ENCODE measurements at regions not wholly inside any gene's neighbourhood (a gene's known extent, or its start where the extent isn't known, plus 50 kb on each side); places are given as distances from the start of the nearest gene placed in this dataset.

DNA sequence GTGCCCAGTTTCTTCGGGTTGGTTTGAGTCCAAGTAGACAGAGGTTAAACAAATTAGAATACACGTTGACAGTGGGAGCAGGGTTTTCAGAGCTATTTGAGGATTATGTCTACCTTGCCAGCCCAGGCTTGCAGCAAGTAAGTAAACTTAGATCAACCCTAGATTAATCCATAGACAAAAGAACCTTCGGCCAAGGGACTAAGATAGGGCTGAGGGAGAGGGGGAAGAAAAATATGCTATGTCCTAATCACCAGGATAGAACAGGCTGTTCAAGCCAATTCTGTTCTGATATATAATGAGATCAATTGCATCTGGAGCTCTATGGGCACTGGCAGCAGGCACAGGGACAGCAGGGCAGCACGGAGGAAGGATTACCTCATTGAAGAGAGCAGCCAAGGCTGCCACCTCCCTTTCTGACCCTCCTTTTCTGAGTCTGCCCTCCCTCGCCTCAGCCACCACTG, 377.7 kb downstream of the PIK3R1 start:
- no peaks in the 10 kb centered on the region; the same call in 1 of the 2 replicates for H3K27me3 ChIP-seq (ENCODE audit: control insufficient read depth, insufficient read depth, low read length)
- no peaks in the 10 kb centered on the region for H3K9me3 ChIP-seq (ENCODE audit: control insufficient read depth, insufficient read depth, low read depth, low read length)
- DNase-seq (ENCODE audit: low read depth, low spot score) (no peak), ATAC-seq (no peak)
- H3K36me3 ChIP-seq (ENCODE audit: control insufficient read depth, insufficient read depth, low read length) = no peaks in the 10 kb centered on the region
- POLR2A ChIA-PET = no interaction called here
- CTCF ChIA-PET = interaction anchor here (0.6 kb wide), 1 partner anchor 306 kb away, joined by 3 read pairs; no protein-coding TSS in a partner anchor
- BruUV-seq (replicated peaks) = no TSS peak
- in situ Hi-C loops (cut with HindIII; ENCODE audit: low pct_unique_long_range_greater_than_20kb, low sequenced_read_pairs) (no loop called here), intact Hi-C loops (cut with micrococcal nuclease; ENCODE audit: unreplicated experiment) (no loop called here)
- no peak overlapping the region for H3K4me3 ChIP-seq (ENCODE audit: low read depth in 2 of 2, low read length in 2 of 2)
- TF ChIP-seq POLR2AphosphoS5 (IDR thresholded peaks at IDR 0.05; ENCODE audit: low read depth, low read length) = no peak
- TF ChIP-seq, protein P1, sequence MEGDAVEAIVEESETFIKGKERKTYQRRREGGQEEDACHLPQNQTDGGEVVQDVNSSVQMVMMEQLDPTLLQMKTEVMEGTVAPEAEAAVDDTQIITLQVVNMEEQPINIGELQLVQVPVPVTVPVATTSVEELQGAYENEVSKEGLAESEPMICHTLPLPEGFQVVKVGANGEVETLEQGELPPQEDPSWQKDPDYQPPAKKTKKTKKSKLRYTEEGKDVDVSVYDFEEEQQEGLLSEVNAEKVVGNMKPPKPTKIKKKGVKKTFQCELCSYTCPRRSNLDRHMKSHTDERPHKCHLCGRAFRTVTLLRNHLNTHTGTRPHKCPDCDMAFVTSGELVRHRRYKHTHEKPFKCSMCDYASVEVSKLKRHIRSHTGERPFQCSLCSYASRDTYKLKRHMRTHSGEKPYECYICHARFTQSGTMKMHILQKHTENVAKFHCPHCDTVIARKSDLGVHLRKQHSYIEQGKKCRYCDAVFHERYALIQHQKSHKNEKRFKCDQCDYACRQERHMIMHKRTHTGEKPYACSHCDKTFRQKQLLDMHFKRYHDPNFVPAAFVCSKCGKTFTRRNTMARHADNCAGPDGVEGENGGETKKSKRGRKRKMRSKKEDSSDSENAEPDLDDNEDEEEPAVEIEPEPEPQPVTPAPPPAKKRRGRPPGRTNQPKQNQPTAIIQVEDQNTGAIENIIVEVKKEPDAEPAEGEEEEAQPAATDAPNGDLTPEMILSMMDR (IDR thresholded peaks at IDR 0.05) = no peak
- no peak for TF ChIP-seq SIN3A (IDR thresholded peaks at IDR 0.05; ENCODE audit: borderline replicate concordance, insufficient read depth, low read depth, low read length)
- no peak for TF ChIP-seq TCF7L2 (IDR thresholded peaks at IDR 0.05; ENCODE audit: low read depth, low read length)
- TF ChIP-seq, protein P2, sequence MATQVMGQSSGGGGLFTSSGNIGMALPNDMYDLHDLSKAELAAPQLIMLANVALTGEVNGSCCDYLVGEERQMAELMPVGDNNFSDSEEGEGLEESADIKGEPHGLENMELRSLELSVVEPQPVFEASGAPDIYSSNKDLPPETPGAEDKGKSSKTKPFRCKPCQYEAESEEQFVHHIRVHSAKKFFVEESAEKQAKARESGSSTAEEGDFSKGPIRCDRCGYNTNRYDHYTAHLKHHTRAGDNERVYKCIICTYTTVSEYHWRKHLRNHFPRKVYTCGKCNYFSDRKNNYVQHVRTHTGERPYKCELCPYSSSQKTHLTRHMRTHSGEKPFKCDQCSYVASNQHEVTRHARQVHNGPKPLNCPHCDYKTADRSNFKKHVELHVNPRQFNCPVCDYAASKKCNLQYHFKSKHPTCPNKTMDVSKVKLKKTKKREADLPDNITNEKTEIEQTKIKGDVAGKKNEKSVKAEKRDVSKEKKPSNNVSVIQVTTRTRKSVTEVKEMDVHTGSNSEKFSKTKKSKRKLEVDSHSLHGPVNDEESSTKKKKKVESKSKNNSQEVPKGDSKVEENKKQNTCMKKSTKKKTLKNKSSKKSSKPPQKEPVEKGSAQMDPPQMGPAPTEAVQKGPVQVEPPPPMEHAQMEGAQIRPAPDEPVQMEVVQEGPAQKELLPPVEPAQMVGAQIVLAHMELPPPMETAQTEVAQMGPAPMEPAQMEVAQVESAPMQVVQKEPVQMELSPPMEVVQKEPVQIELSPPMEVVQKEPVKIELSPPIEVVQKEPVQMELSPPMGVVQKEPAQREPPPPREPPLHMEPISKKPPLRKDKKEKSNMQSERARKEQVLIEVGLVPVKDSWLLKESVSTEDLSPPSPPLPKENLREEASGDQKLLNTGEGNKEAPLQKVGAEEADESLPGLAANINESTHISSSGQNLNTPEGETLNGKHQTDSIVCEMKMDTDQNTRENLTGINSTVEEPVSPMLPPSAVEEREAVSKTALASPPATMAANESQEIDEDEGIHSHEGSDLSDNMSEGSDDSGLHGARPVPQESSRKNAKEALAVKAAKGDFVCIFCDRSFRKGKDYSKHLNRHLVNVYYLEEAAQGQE (IDR thresholded peaks at IDR 0.05; ENCODE audit: insufficient read depth in 1 of 2, low read depth in 2 of 2, low read length in 1 of 2) = no peak
- no peak overlapping the region for H3K27ac ChIP-seq (ENCODE audit: low read length)
- H3K4me1 ChIP-seq (ENCODE audit: control insufficient read depth, insufficient read depth, low read length) = no peaks in the 10 kb centered on the region

DNA sequence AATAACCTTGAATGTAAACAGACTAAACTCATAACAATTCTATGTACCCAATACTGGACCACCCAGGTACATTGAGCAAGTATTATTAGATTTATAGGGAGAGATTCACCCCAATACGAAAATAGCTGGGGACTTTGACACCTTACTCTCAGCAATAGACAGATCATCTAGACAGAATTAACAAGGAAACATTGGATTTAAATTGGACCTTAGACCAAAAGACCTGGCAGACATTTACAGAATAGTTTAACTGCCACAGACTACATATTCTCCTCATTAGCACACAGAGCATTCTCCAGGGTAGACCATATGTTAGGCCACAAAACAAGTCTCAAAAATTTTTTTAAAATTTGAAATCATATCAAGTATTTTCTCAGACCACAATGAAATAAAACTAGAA, 397.4 kb downstream of the PIK3R1 start:
- in situ Hi-C loops (cut with HindIII; ENCODE audit: low pct_unique_long_range_greater_than_20kb, low sequenced_read_pairs) (no loop called here), intact Hi-C loops (cut with micrococcal nuclease; ENCODE audit: unreplicated experiment) (no loop called here)
- BruUV-seq (replicated peaks) = no TSS peak
- DNase-seq (ENCODE audit: low read depth, low spot score) (no peak), ATAC-seq (no peak)
- Histone ChIP-seq H3K9me3 (ENCODE audit: control insufficient read depth, insufficient read depth, low read depth, low read length) (peaks cover 4% of the 10 kb centered on the region; the same call in 1 of the 2 replicates), H3K4me3 (ENCODE audit: low read depth in 2 of 2, low read length in 2 of 2) (no peak overlapping the region), H3K36me3 (ENCODE audit: control insufficient read depth, insufficient read depth, low read length) (no peaks in the 10 kb centered on the region), H3K4me1 (ENCODE audit: control insufficient read depth, insufficient read depth, low read length) (no peaks in the 10 kb centered on the region), H3K27me3 (ENCODE audit: control insufficient read depth, insufficient read depth, low read length) (no peaks in the 10 kb centered on the region), H3K27ac (ENCODE audit: low read length) (no peak overlapping the region)
- ChIA-PET CTCF (no interaction called here), POLR2A (no interaction called here)
- no peak for TF ChIP-seq POLR2AphosphoS5 (IDR thresholded peaks at IDR 0.05; ENCODE audit: low read depth, low read length)
- TF ChIP-seq SIN3A (IDR thresholded peaks at IDR 0.05; ENCODE audit: borderline replicate concordance, insufficient read depth, low read depth, low read length) = no peak
- TF ChIP-seq, protein P1 (IDR thresholded peaks at IDR 0.05) = no peak
- TF ChIP-seq, protein P2 (IDR thresholded peaks at IDR 0.05; ENCODE audit: insufficient read depth in 1 of 2, low read depth in 2 of 2, low read length in 1 of 2) = no peak
- no peak for TF ChIP-seq TCF7L2 (IDR thresholded peaks at IDR 0.05; ENCODE audit: low read depth, low read length)
